ENCODE measurements at regions not wholly inside any gene's neighbourhood (a gene's known extent, or its start where the extent isn't known, plus 50 kb on each side); places are given as distances from the start of the nearest gene placed in this dataset.

GRCh38 chr6:125361868-125362267, 60.1 kb upstream of the HDDC2 start:
- in situ Hi-C loops (cut with MboI) (no loop called here), intact Hi-C loops (cut with micrococcal nuclease) (no loop called here)
- no TSS peak for BruUV-seq (replicated peaks)
- no peaks in the 10 kb centered on the region for H3K9me1 ChIP-seq (ENCODE audit: control insufficient read depth, insufficient read depth, low read length)
- ATAC-seq (no peak), DNase-seq (ENCODE audit: extremely low read depth in 1 of 4, low spot score in 3 of 4) (no peak), FAIRE-seq (no peak)
- WGBS (ENCODE audit: insufficient coverage, low coverage, missing lambda C conversion rate): 3% methylated on average over 2 of the region's 2 CpGs
- H3K36me3 ChIP-seq (ENCODE audit: control insufficient read depth, insufficient read depth, low read length): no peaks in the 10 kb centered on the region
- POLR2A ChIA-PET: no interaction called here
- H3K4me1 ChIP-seq (replicated peaks in 1 of 2; ENCODE audit: control insufficient read depth in 2 of 2, insufficient read depth in 2 of 2, low read length in 2 of 2): peaks cover 0 to 9% of the 10 kb centered on the region in 2 experiments; a peak in 2 of 5 replicates
- H4K20me1 ChIP-seq (replicated peaks; ENCODE audit: control insufficient read depth, insufficient read depth, low read length): no peaks in the 10 kb centered on the region
- CTCF ChIA-PET (ENCODE audit: low intra/inter-chr PET ratio): no interaction called here
- no peaks in the 10 kb centered on the region for H3K9me3 ChIP-seq (replicated peaks; ENCODE audit: control insufficient read depth, insufficient read depth, low read depth, low read length)
- TF ChIP-seq DNMT1 (IDR thresholded peaks at IDR 0.05) (no peak), CREB1 (IDR thresholded peaks at IDR 0.05) (no peak), CREB1 (CRISPR knock-in tag; IDR thresholded peaks at IDR 0.05) (no peak), GTF2A2 (tag; IDR thresholded peaks at IDR 0.05) (no peak), HNRNPH1 (optimal IDR thresholded peaks at IDR 0.05; ENCODE audit: low read depth, low read length) (no peak), ZNF830 (CRISPR knock-in tag; IDR thresholded peaks at IDR 0.05) (no peak), HDGF (IDR thresholded peaks at IDR 0.05) (no peak), ZNF174 (CRISPR knock-in tag; IDR thresholded peaks at IDR 0.05) (no peak), SRSF1 (IDR thresholded peaks at IDR 0.05; ENCODE audit: low read depth, low read length) (no peak), NCOA1 (IDR thresholded peaks at IDR 0.05; ENCODE audit: low read depth) (no peak), PPARD (CRISPR knock-in tag; IDR thresholded peaks at IDR 0.05) (no peak), SRF (CRISPR knock-in tag; IDR thresholded peaks at IDR 0.05) (no peak)
- TF ChIP-seq, protein P1, sequence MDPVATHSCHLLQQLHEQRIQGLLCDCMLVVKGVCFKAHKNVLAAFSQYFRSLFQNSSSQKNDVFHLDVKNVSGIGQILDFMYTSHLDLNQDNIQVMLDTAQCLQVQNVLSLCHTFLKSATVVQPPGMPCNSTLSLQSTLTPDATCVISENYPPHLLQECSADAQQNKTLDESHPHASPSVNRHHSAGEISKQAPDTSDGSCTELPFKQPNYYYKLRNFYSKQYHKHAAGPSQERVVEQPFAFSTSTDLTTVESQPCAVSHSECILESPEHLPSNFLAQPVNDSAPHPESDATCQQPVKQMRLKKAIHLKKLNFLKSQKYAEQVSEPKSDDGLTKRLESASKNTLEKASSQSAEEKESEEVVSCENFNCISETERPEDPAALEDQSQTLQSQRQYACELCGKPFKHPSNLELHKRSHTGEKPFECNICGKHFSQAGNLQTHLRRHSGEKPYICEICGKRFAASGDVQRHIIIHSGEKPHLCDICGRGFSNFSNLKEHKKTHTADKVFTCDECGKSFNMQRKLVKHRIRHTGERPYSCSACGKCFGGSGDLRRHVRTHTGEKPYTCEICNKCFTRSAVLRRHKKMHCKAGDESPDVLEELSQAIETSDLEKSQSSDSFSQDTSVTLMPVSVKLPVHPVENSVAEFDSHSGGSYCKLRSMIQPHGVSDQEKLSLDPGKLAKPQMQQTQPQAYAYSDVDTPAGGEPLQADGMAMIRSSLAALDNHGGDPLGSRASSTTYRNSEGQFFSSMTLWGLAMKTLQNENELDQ (CRISPR knock-in tag; IDR thresholded peaks at IDR 0.05; ENCODE audit: borderline replicate concordance): no peak
- H3K27me3 ChIP-seq (ENCODE audit: control insufficient read depth in 2 of 2, insufficient read depth in 2 of 2, low read length in 2 of 2): peaks cover 25 to 32% of the 10 kb centered on the region in 2 experiments
- no peak overlapping the region for H3K4me3 ChIP-seq
- no peak overlapping the region for H3K27ac ChIP-seq (ENCODE audit: extremely low read depth, low read depth, low read length)
- H2AFZ ChIP-seq (ENCODE audit: low read depth, low read length): no peak overlapping the region
- H3K79me2 ChIP-seq (ENCODE audit: control insufficient read depth, insufficient read depth, low read length): no peaks in the 10 kb centered on the region
- H3K4me2 ChIP-seq (ENCODE audit: insufficient read depth, low read length): no peak overlapping the region
- H3K9ac ChIP-seq (ENCODE audit: insufficient read depth in 1 of 2, low read depth in 2 of 2, low read length in 2 of 2): no peak overlapping the region
